ENCODE measurements at regions not wholly inside any gene's neighbourhood (a gene's known extent, or its start where the extent isn't known, plus 50 kb on each side); places are given as distances from the start of the nearest gene placed in this dataset.

DNA sequence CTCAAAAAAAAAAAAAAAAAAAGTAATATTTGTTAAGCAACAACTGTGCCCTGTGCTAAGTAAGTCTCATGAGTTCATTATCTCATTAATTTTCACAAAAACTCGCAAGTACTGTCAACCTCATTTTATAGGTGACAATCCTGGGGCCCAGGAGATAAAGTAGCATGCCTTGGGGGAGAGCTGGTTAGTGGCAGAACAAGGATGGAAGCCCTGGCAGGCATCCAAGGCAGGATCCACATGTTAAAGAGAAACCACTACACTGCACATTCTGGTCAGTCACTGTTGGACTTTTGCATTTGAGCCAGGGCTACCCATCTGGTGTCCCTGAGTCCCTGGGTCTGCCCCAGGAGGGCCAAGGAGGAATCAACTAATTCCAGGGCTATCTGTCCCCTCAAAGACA is 54.6 kb downstream of the ZFP36L2 start:
- H4K20me1 ChIP-seq (ENCODE audit: control insufficient read depth, extremely low read depth, insufficient read depth, low read length): no peaks in the 10 kb centered on the region
- TF ChIP-seq, protein P1, sequence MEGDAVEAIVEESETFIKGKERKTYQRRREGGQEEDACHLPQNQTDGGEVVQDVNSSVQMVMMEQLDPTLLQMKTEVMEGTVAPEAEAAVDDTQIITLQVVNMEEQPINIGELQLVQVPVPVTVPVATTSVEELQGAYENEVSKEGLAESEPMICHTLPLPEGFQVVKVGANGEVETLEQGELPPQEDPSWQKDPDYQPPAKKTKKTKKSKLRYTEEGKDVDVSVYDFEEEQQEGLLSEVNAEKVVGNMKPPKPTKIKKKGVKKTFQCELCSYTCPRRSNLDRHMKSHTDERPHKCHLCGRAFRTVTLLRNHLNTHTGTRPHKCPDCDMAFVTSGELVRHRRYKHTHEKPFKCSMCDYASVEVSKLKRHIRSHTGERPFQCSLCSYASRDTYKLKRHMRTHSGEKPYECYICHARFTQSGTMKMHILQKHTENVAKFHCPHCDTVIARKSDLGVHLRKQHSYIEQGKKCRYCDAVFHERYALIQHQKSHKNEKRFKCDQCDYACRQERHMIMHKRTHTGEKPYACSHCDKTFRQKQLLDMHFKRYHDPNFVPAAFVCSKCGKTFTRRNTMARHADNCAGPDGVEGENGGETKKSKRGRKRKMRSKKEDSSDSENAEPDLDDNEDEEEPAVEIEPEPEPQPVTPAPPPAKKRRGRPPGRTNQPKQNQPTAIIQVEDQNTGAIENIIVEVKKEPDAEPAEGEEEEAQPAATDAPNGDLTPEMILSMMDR (conservative IDR thresholded peaks at IDR 0.05 in 1 of 2, IDR thresholded peaks at IDR 0.05 in 1 of 2; ENCODE audit: low read depth in 1 of 2, low read length in 2 of 2): no peak
- TF ChIP-seq EZH2 (IDR thresholded peaks at IDR 0.05; ENCODE audit: low read length, missing control alignments): no peak
- H3K4me3 ChIP-seq (replicated peaks in 1 of 4; ENCODE audit: control extremely low read depth in 1 of 4, insufficient read depth in 1 of 4, low read depth in 3 of 4, low read length in 4 of 4): no peak overlapping the region
- H3K4me2 ChIP-seq (ENCODE audit: extremely low read depth, insufficient read depth, low read length): no peak overlapping the region
- no peak overlapping the region for H2AFZ ChIP-seq (ENCODE audit: low read length)
- H3K27ac ChIP-seq (ENCODE audit: insufficient read depth, low read length): no peak overlapping the region
- H3K9ac ChIP-seq (ENCODE audit: insufficient read depth, low read length): no peak overlapping the region
- no peaks in the 10 kb centered on the region for H3K79me2 ChIP-seq (ENCODE audit: control insufficient read depth, insufficient read depth, low read length)
- no peaks in the 10 kb centered on the region for H3K27me3 ChIP-seq (ENCODE audit: control insufficient read depth, insufficient read depth, low read length)
- no peaks in the 10 kb centered on the region for H3K9me3 ChIP-seq (ENCODE audit: control insufficient read depth, insufficient read depth, low read depth, low read length)
- DNase-seq (ENCODE audit: low read depth in 2 of 2): peak; percentile 54 to 59
- no peaks in the 10 kb centered on the region for H3K36me3 ChIP-seq (ENCODE audit: control insufficient read depth, insufficient read depth, low read length)
- H3K4me1 ChIP-seq (ENCODE audit: control insufficient read depth, extremely low read depth, insufficient read depth, low read length): peaks cover 5% of the 10 kb centered on the region

DNA sequence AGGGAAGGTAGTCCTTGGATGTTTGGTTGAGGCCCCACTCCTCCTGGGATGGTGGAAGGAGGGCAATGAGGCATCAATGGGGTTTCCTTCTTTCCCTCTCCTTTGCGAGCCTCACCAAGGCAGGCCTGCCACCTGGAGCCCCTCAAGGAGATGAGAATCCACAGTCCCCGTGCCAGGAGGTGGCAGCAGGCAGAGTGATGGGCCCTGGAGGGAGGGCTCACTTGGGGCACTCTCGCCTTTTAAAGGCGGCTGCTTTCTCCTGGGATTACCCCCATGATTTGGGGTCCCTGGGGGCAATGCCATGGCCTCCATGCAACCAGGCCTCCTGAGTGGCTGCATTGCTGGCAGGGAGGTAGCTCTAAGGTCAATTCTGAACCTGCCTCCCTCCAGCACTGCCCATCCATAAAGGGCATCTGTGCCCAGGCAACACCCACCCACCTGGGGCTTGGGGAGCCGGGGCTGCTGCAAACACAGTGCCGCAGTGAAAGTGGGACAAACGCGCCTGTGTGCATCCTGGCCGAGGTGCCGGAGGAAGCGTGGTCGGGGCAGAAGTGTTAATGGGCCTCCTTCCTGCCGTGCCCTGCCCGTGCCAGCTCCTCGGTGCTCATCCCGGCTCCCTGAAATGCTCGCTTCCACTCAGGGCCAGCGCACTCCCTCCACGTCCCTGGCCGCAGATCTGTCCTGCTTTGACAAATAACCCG is 55.9 kb downstream of the ZFP36L2 start:
- Histone ChIP-seq H3K4me3 (replicated peaks in 1 of 4; ENCODE audit: control extremely low read depth in 1 of 4, insufficient read depth in 1 of 4, low read depth in 3 of 4, low read length in 4 of 4) (no peak overlapping the region), H2AFZ (ENCODE audit: low read length) (no peak overlapping the region), H3K4me1 (ENCODE audit: control insufficient read depth, extremely low read depth, insufficient read depth, low read length) (peaks cover 5% of the 10 kb centered on the region), H3K36me3 (ENCODE audit: control insufficient read depth, insufficient read depth, low read length) (no peaks in the 10 kb centered on the region), H3K79me2 (ENCODE audit: control insufficient read depth, insufficient read depth, low read length) (no peaks in the 10 kb centered on the region), H4K20me1 (ENCODE audit: control insufficient read depth, extremely low read depth, insufficient read depth, low read length) (no peaks in the 10 kb centered on the region), H3K27ac (ENCODE audit: insufficient read depth, low read length) (no peak overlapping the region), H3K4me2 (ENCODE audit: extremely low read depth, insufficient read depth, low read length) (no peak overlapping the region), H3K27me3 (ENCODE audit: control insufficient read depth, insufficient read depth, low read length) (no peaks in the 10 kb centered on the region), H3K9me3 (ENCODE audit: control insufficient read depth, insufficient read depth, low read depth, low read length) (no peaks in the 10 kb centered on the region), H3K9ac (ENCODE audit: insufficient read depth, low read length) (no peak overlapping the region)
- no peak for TF ChIP-seq EZH2 (IDR thresholded peaks at IDR 0.05; ENCODE audit: low read length, missing control alignments)
- TF ChIP-seq, protein P1 (conservative IDR thresholded peaks at IDR 0.05 in 1 of 2, IDR thresholded peaks at IDR 0.05 in 1 of 2; ENCODE audit: low read depth in 1 of 2, low read length in 2 of 2): no peak
- no peak for DNase-seq (ENCODE audit: low read depth in 2 of 2)

DNA sequence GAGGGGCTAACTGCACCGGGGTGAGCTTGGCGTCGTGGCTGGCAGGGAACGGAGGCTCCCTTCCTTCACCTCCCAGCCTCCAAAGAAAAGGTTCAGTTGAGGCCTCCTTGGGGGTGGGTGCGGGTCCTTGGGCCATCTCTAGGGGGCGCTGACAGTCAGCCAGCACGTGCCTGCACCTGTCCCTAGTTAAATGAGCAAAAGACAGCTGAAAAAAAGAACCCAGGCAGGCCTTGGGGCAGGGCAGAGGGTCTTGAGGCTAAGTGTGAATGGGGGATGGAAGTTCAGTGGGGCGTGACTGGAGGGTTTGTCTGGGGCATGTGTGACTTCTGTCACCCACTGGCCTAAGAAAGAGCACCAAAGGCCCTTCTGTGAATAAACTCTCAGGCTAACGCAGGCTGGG is 56.4 kb downstream of the ZFP36L2 start:
- Histone ChIP-seq H3K9me3 (ENCODE audit: control insufficient read depth, insufficient read depth, low read depth, low read length) (no peaks in the 10 kb centered on the region), H3K4me2 (ENCODE audit: extremely low read depth, insufficient read depth, low read length) (no peak overlapping the region), H3K79me2 (ENCODE audit: control insufficient read depth, insufficient read depth, low read length) (no peaks in the 10 kb centered on the region), H3K27ac (ENCODE audit: insufficient read depth, low read length) (no peak overlapping the region), H2AFZ (ENCODE audit: low read length) (no peak overlapping the region), H3K4me1 (ENCODE audit: control insufficient read depth, extremely low read depth, insufficient read depth, low read length) (peaks cover 5% of the 10 kb centered on the region), H3K36me3 (ENCODE audit: control insufficient read depth, insufficient read depth, low read length) (no peaks in the 10 kb centered on the region), H3K9ac (ENCODE audit: insufficient read depth, low read length) (no peak overlapping the region), H3K27me3 (ENCODE audit: control insufficient read depth, insufficient read depth, low read length) (no peaks in the 10 kb centered on the region), H4K20me1 (ENCODE audit: control insufficient read depth, extremely low read depth, insufficient read depth, low read length) (no peaks in the 10 kb centered on the region), H3K4me3 (replicated peaks in 1 of 4; ENCODE audit: control extremely low read depth in 1 of 4, insufficient read depth in 1 of 4, low read depth in 3 of 4, low read length in 4 of 4) (no peak overlapping the region)
- TF ChIP-seq EZH2 (IDR thresholded peaks at IDR 0.05; ENCODE audit: low read length, missing control alignments): no peak
- TF ChIP-seq, protein P1 (conservative IDR thresholded peaks at IDR 0.05 in 1 of 2, IDR thresholded peaks at IDR 0.05 in 1 of 2; ENCODE audit: low read depth in 1 of 2, low read length in 2 of 2): peak; percentile 28 to 41
- DNase-seq (ENCODE audit: low read depth in 2 of 2): no peak

Data from fibroblast of lung (primary cell).